PFSK-1 (cell line): ENCODE measurements at regions not wholly inside any gene's neighbourhood (a gene's known extent, or its start where the extent isn't known, plus 50 kb on each side); places are given as distances from the start of the nearest gene placed in this dataset.

ENCODE experiments used
- POLR2AphosphoS5 ChIP-seq: IDR thresholded peaks from 2 replicates; pipeline ENCODE4 v1.6.1; 2012; ENCODE audit warnings: low read depth, mild to moderate bottlenecking, control low read depth, low read length, moderate library complexity
- REST ChIP-seq, 2 experiments: IDR thresholded peaks; 2 replicates each; pipeline versions ENCODE4 v1.6.1 to v1.8.0; 2011 to 2012; ENCODE audit warnings: low read depth in 2 of 2, low read length in 2 of 2, control low read depth in 1 of 2, inconsistent platforms in 1 of 2, mild to moderate bottlenecking in 1 of 2, moderate library complexity in 1 of 2; ENCODE audit not compliant: insufficient read depth in 1 of 2
- SIN3A ChIP-seq: IDR thresholded peaks from 2 replicates; pipeline ENCODE4 v1.6.1; 2012; ENCODE audit warnings: mild to moderate bottlenecking, low read length, moderate library complexity, borderline replicate concordance; ENCODE audit not compliant: insufficient read depth
- TAF1 ChIP-seq: IDR thresholded peaks from 2 replicates; pipeline ENCODE4 v1.6.1; 2012; ENCODE audit warnings: low read length, control low read depth, borderline replicate concordance; ENCODE audit not compliant: insufficient read depth

GRCh38 chr4:124536946-124537345, 175.6 kb downstream of the ANKRD50 start:
- no peak for TF ChIP-seq POLR2AphosphoS5
- no peak for TF ChIP-seq TAF1
- no peak for TF ChIP-seq REST (IDR thresholded peaks at IDR 0.05; ENCODE audit: insufficient read depth in 1 of 2, low read depth in 2 of 2, low read length in 2 of 2)
- TF ChIP-seq SIN3A = no peak
